PC-9 (cell line): ENCODE measurements at regions not wholly inside any gene's neighbourhood (a gene's known extent, or its start where the extent isn't known, plus 50 kb on each side); places are given as distances from the start of the nearest gene placed in this dataset.

Experiments used
- BruUV-seq: library from RNA; stranded (reverse); fragments of 400-500 nt; replicated peaks from 2 replicates; lab custom pipeline; 2021; lab: Mats Ljungman, UMichigan
- CTCF ChIA-PET: fragments of 300-600 bp; sonication (Branson Sonifier 250); formaldehyde crosslinking; loops from one replicate; lab custom pipeline; 2022; ENCODE audit warnings: antibody characterized with exemption; lab: Charles Lee
- POLR2A ChIA-PET: fragments of 300-600 bp; sonication (Branson Sonifier 250); formaldehyde crosslinking; loops from one replicate; lab custom pipeline; 2022; ENCODE audit warnings: antibody characterized with exemption; ENCODE audit not compliant: unreplicated experiment; lab: Charles Lee
- DNase-seq, 2 experiments: peaks; one replicate each; pipeline versions ENCODE4 v3.0.0 to v3.0.0-alpha.2; 2015 to 2022; ENCODE audit warnings: mixed read lengths in 1 of 2
- H2AFZ ChIP-seq: fragments of 200-600 bp; sonication (generic); 2 replicates; pipeline ENCODE4 v1.8.1; 2017; ENCODE audit warnings: antibody characterized with exemption
- H3F3A ChIP-seq: fragments of 200-600 bp; sonication (generic); 2 replicates; pipeline ENCODE4 v1.8.1; 2017; ENCODE audit warnings: antibody characterized with exemption, mild to moderate bottlenecking, low read depth; ENCODE audit not compliant: insufficient read depth
- H3K27ac ChIP-seq: fragments of 200-600 bp; sonication (generic); 2 replicates; pipeline ENCODE4 v1.6.1; 2016; ENCODE audit warnings: mixed run types
- H3K27me3 ChIP-seq: fragments of 200-600 bp; sonication (generic); 2 replicates; pipeline ENCODE4 v1.6.1; 2016; ENCODE audit warnings: low read depth, mixed run types; ENCODE audit not compliant: insufficient read depth
- H3K36me3 ChIP-seq: fragments of 200-600 bp; sonication (generic); 2 replicates; pipeline ENCODE4 v1.6.1; 2016; ENCODE audit warnings: low read depth, mixed run types
- H3K4me1 ChIP-seq: fragments of 200-600 bp; sonication (generic); replicated peaks from 2 replicates; pipeline ENCODE4 v1.6.1; 2016; ENCODE audit warnings: mixed run types; ENCODE audit not compliant: insufficient read depth
- H3K4me2 ChIP-seq: fragments of 200-600 bp; sonication (generic); 2 replicates; pipeline ENCODE4 v1.6.1; 2017; ENCODE audit warnings: mixed run types
- H3K4me3 ChIP-seq: fragments of 200-600 bp; sonication (generic); 2 replicates; pipeline ENCODE4 v1.6.1; 2016; ENCODE audit warnings: mixed run types
- H3K79me2 ChIP-seq: fragments of 200-600 bp; sonication (generic); 2 replicates; pipeline ENCODE4 v1.6.1; 2017; ENCODE audit warnings: low read depth, mixed run types
- H3K9me2 ChIP-seq: fragments of 200-600 bp; sonication (generic); 2 replicates; pipeline ENCODE4 v1.8.1; 2017; ENCODE audit warnings: mild to moderate bottlenecking; ENCODE audit not compliant: insufficient read depth
- H3K9me3 ChIP-seq: fragments of 200-600 bp; sonication (generic); 2 replicates; pipeline ENCODE4 v1.8.1; 2016; ENCODE audit warnings: low read depth; ENCODE audit not compliant: insufficient read depth
- H4K20me1 ChIP-seq: fragments of 200-600 bp; sonication (generic); 2 replicates; pipeline ENCODE4 v1.8.1; 2017; ENCODE audit not compliant: insufficient read depth
- EZH2 ChIP-seq: fragments of 200-600 bp; sonication (generic); IDR thresholded peaks from 2 replicates; pipeline ENCODE4 v1.8.0; 2017; ENCODE audit warnings: antibody characterized with exemption, low read depth
- intact Hi-C: fragments of 100-400 bp; cut with micrococcal nuclease; formaldehyde crosslinking; loops from one replicate; pipeline ENCODE4 v1.10.0; 2022; ENCODE audit not compliant: unreplicated experiment
- TF ChIP-seq, protein P1 (sequence below): fragments of 200-600 bp; sonication (generic); conservative IDR thresholded peaks from 2 replicates; pipeline ENCODE4 v1.6.1; 2017; ENCODE audit warnings: mixed run types, antibody characterized with exemption, mild to moderate bottlenecking, moderate library complexity

- DNase-seq: no peak
- TF ChIP-seq EZH2: no peak
- TF ChIP-seq, protein P1, sequence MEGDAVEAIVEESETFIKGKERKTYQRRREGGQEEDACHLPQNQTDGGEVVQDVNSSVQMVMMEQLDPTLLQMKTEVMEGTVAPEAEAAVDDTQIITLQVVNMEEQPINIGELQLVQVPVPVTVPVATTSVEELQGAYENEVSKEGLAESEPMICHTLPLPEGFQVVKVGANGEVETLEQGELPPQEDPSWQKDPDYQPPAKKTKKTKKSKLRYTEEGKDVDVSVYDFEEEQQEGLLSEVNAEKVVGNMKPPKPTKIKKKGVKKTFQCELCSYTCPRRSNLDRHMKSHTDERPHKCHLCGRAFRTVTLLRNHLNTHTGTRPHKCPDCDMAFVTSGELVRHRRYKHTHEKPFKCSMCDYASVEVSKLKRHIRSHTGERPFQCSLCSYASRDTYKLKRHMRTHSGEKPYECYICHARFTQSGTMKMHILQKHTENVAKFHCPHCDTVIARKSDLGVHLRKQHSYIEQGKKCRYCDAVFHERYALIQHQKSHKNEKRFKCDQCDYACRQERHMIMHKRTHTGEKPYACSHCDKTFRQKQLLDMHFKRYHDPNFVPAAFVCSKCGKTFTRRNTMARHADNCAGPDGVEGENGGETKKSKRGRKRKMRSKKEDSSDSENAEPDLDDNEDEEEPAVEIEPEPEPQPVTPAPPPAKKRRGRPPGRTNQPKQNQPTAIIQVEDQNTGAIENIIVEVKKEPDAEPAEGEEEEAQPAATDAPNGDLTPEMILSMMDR: no peak
- Histone ChIP-seq H3K36me3 (no peaks in the 10 kb centered on the region), H3K27ac (no peak overlapping the region), H4K20me1 (no peaks in the 10 kb centered on the region), H3K4me1 (peaks cover 8% of the 10 kb centered on the region; the same call in 1 of the 2 replicates), H3K4me2 (no peak overlapping the region), H3K4me3 (no peak overlapping the region), H3K27me3 (no peaks in the 10 kb centered on the region), H2AFZ (no peak overlapping the region), H3K79me2 (no peaks in the 10 kb centered on the region), H3K9me3 (no peaks in the 10 kb centered on the region), H3F3A (no peaks in the 10 kb centered on the region), H3K9me2 (no peaks in the 10 kb centered on the region)
- ChIA-PET CTCF (no interaction called here), POLR2A (interaction anchor here (0.7 kb wide), 1 partner anchor 27 kb away, joined by 3 read pairs; no protein-coding TSS in a partner anchor)
- BruUV-seq: no TSS peak
- intact Hi-C loops: no loop called here
Measured at GRCh38 chr10:3658766-3659165, 126.2 kb downstream of the KLF6 start.

GRCh38 chr10:3656214-3656613 is 128.8 kb downstream of the KLF6 start:
- no peak for TF ChIP-seq EZH2
- TF ChIP-seq, protein P1: no peak

DNA sequence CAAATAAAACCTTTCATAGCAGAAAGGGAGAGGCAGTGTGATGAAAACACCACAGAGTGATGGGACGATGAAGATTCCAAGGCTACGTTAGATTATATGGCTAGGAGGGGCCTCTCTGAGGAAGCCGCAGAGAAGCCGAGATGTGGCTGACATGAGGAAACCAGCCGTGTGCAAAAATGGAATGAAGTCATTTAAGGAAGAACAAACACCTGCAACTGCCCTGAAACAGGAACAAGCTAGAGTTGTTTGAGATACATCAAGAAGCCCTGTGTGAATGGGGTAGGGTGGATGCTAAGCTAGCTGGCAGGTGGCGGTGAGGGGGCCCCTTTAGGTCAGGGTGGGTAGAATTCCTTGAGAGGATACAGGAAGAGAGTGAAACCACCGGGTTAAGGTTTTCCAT is 129.5 kb downstream of the KLF6 start:
- Histone ChIP-seq H3K4me2 (no peak overlapping the region), H3K4me1 (peaks cover 8% of the 10 kb centered on the region; the same call in 1 of the 2 replicates), H3K79me2 (no peaks in the 10 kb centered on the region), H3K4me3 (no peak overlapping the region), H3F3A (no peaks in the 10 kb centered on the region), H3K27me3 (no peaks in the 10 kb centered on the region), H3K9me2 (no peaks in the 10 kb centered on the region), H2AFZ (no peak overlapping the region), H3K36me3 (no peaks in the 10 kb centered on the region), H3K9me3 (no peaks in the 10 kb centered on the region), H3K27ac (no peak overlapping the region), H4K20me1 (no peaks in the 10 kb centered on the region)
- ChIA-PET CTCF (no interaction called here), POLR2A (interaction anchor here (0.6 kb wide), 1 partner anchor 56 kb away, joined by 4 read pairs; no protein-coding TSS in a partner anchor)
- no peak for DNase-seq
- TF ChIP-seq, protein P1: no peak
- no peak for TF ChIP-seq EZH2
- no TSS peak for BruUV-seq
- intact Hi-C loops: no loop called here

More at GRCh38 chr10:3656214-3656613, 128.8 kb downstream of the KLF6 start:
- Histone ChIP-seq H4K20me1 (no peaks in the 10 kb centered on the region), H3K79me2 (no peaks in the 10 kb centered on the region), H3K27ac (no peak overlapping the region), H3K4me2 (no peak overlapping the region), H3K36me3 (no peaks in the 10 kb centered on the region), H3K9me2 (no peaks in the 10 kb centered on the region), H3K4me1 (peaks cover 8% of the 10 kb centered on the region; the same call in 1 of the 2 replicates), H3F3A (no peaks in the 10 kb centered on the region), H3K9me3 (no peaks in the 10 kb centered on the region), H3K4me3 (no peak overlapping the region), H2AFZ (no peak overlapping the region), H3K27me3 (no peaks in the 10 kb centered on the region)
- POLR2A ChIA-PET: interaction anchor here (0.6 kb wide), 1 partner anchor 56 kb away, joined by 4 read pairs; no protein-coding TSS in a partner anchor
- DNase-seq: no peak
- no TSS peak for BruUV-seq
- CTCF ChIA-PET: no interaction called here
- intact Hi-C loops: no loop called here
